ENCODE measurements at regions not wholly inside any gene's neighbourhood (a gene's known extent, or its start where the extent isn't known, plus 50 kb on each side); places are given as distances from the start of the nearest gene placed in this dataset.

DNA sequence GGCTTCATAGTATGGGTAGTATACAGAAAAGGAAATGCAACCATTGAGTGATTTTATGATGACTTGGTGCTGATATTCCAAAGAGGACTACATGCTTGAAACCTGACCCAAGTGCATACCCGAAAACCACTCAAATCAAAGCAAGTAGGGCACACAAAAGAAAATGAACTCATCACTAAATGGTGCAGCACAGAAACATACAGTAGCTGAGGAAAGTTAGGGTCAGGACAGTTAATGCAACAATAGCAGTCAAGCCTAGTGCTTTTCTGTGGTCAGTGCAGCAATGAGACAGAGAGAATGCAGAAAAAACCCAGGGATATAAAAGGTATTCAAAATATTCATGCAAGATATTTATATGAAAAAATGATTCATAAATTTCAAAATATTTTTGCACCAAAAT is 711.1 kb downstream of the EPHA7 start:
- BruUV-seq (replicated peaks) = no TSS peak
- Histone ChIP-seq H2AFZ (no peak overlapping the region), H3K79me2 (ENCODE audit: low read depth) (no peaks in the 10 kb centered on the region), H3K4me1 (replicated peaks; ENCODE audit: insufficient read depth) (no peaks in the 10 kb centered on the region), H3K27ac (no peak overlapping the region), H3F3A (ENCODE audit: insufficient read depth, low read depth) (no peaks in the 10 kb centered on the region), H4K20me1 (ENCODE audit: insufficient read depth) (no peaks in the 10 kb centered on the region), H3K9me3 (ENCODE audit: insufficient read depth, low read depth) (no peaks in the 10 kb centered on the region), H3K36me3 (ENCODE audit: low read depth) (no peaks in the 10 kb centered on the region), H3K4me2 (no peak overlapping the region), H3K4me3 (no peak overlapping the region), H3K27me3 (ENCODE audit: insufficient read depth, low read depth) (no peaks in the 10 kb centered on the region), H3K9me2 (ENCODE audit: insufficient read depth) (no peaks in the 10 kb centered on the region)
- TF ChIP-seq, protein P1, sequence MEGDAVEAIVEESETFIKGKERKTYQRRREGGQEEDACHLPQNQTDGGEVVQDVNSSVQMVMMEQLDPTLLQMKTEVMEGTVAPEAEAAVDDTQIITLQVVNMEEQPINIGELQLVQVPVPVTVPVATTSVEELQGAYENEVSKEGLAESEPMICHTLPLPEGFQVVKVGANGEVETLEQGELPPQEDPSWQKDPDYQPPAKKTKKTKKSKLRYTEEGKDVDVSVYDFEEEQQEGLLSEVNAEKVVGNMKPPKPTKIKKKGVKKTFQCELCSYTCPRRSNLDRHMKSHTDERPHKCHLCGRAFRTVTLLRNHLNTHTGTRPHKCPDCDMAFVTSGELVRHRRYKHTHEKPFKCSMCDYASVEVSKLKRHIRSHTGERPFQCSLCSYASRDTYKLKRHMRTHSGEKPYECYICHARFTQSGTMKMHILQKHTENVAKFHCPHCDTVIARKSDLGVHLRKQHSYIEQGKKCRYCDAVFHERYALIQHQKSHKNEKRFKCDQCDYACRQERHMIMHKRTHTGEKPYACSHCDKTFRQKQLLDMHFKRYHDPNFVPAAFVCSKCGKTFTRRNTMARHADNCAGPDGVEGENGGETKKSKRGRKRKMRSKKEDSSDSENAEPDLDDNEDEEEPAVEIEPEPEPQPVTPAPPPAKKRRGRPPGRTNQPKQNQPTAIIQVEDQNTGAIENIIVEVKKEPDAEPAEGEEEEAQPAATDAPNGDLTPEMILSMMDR (conservative IDR thresholded peaks at IDR 0.05) = no peak
- no peak for TF ChIP-seq EZH2 (IDR thresholded peaks at IDR 0.05; ENCODE audit: low read depth)
- ChIA-PET CTCF (no interaction called here), POLR2A (ENCODE audit: unreplicated experiment) (no interaction called here)
- intact Hi-C loops (cut with micrococcal nuclease; ENCODE audit: unreplicated experiment) = no loop called here
- no peak for DNase-seq

DNA sequence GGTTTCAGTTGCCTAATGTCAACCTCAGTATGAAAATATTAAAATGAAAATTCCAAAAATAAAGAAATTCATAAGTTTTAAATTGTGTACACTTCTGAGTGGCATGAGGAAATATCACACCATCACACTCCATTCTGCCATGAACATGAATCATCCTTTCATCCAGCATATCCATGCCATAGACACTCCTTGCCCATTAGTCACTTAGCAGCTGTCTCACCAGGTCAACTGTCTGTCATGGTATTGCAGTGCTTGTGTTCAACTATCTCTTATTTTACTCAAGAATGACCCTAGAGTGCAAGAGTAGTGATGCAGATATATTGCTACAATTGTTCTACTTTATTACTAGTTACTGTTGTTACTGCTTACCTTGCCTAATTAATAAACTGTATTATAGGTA is 712.4 kb downstream of the EPHA7 start:
- POLR2A ChIA-PET (ENCODE audit: unreplicated experiment) = no interaction called here
- CTCF ChIA-PET = no interaction called here
- H3K4me2 ChIP-seq = no peak overlapping the region
- no peaks in the 10 kb centered on the region for H3K4me1 ChIP-seq (replicated peaks; ENCODE audit: insufficient read depth)
- no peaks in the 10 kb centered on the region for H3F3A ChIP-seq (ENCODE audit: insufficient read depth, low read depth)
- H4K20me1 ChIP-seq (ENCODE audit: insufficient read depth) = no peaks in the 10 kb centered on the region
- intact Hi-C loops (cut with micrococcal nuclease; ENCODE audit: unreplicated experiment) = no loop called here
- DNase-seq = no peak
- no peaks in the 10 kb centered on the region for H3K9me2 ChIP-seq (ENCODE audit: insufficient read depth)
- no peaks in the 10 kb centered on the region for H3K27me3 ChIP-seq (ENCODE audit: insufficient read depth, low read depth)
- no peaks in the 10 kb centered on the region for H3K9me3 ChIP-seq (ENCODE audit: insufficient read depth, low read depth)
- H3K79me2 ChIP-seq (ENCODE audit: low read depth) = no peaks in the 10 kb centered on the region
- H3K27ac ChIP-seq = no peak overlapping the region
- H3K4me3 ChIP-seq = no peak overlapping the region
- BruUV-seq (replicated peaks) = no TSS peak
- TF ChIP-seq, protein P1 (conservative IDR thresholded peaks at IDR 0.05) = no peak
- no peak for TF ChIP-seq EZH2 (IDR thresholded peaks at IDR 0.05; ENCODE audit: low read depth)
- no peaks in the 10 kb centered on the region for H3K36me3 ChIP-seq (ENCODE audit: low read depth)
- H2AFZ ChIP-seq = no peak overlapping the region

DNA sequence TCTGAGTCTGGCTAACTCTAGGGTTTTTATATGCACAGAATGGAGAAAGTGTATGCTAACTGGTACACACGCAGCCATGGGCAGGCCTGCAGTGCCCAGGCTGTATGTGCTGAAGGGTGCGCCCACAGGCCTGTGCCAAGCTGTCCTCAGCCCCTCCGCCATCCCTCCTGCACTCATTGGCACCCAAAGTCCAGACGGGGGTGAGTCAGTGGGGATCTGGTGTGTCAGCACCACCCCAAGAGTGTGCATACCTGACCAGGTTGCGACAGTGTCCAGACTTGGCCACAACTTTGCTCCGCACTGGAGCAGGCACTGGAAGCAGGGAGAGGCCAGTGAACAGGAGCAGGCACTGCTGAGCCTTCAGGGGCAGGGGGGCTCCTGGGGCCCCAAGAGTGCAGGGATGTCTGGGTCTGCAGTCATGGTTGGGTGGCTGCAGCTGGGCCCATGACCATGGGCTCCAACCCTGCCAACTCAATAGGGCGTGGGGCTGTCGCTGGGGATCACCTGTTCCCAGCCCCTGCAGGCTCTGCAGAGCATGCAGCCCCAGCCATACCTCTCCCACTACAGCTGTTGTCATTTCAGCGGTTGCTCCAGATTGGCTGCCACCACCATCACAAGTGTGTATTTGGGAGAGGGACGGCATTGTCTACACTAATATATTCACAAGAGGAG is 717.8 kb downstream of the EPHA7 start:
- no peaks in the 10 kb centered on the region for H4K20me1 ChIP-seq (ENCODE audit: insufficient read depth)
- POLR2A ChIA-PET (ENCODE audit: unreplicated experiment) = no interaction called here
- no peaks in the 10 kb centered on the region for H3K27me3 ChIP-seq (ENCODE audit: insufficient read depth, low read depth)
- no peak overlapping the region for H3K27ac ChIP-seq
- TF ChIP-seq, protein P1 (conservative IDR thresholded peaks at IDR 0.05) = no peak
- TF ChIP-seq EZH2 (IDR thresholded peaks at IDR 0.05; ENCODE audit: low read depth) = no peak
- H3K4me1 ChIP-seq (replicated peaks; ENCODE audit: insufficient read depth) = no peaks in the 10 kb centered on the region
- no peaks in the 10 kb centered on the region for H3K36me3 ChIP-seq (ENCODE audit: low read depth)
- CTCF ChIA-PET = no interaction called here
- no peaks in the 10 kb centered on the region for H3K9me3 ChIP-seq (ENCODE audit: insufficient read depth, low read depth)
- no peaks in the 10 kb centered on the region for H3K79me2 ChIP-seq (ENCODE audit: low read depth)
- no peaks in the 10 kb centered on the region for H3K9me2 ChIP-seq (ENCODE audit: insufficient read depth)
- H2AFZ ChIP-seq = no peak overlapping the region
- H3K4me2 ChIP-seq = no peak overlapping the region
- H3K4me3 ChIP-seq = no peak overlapping the region
- intact Hi-C loops (cut with micrococcal nuclease; ENCODE audit: unreplicated experiment) = no loop called here
- no peak for DNase-seq
- no TSS peak for BruUV-seq (replicated peaks)
- H3F3A ChIP-seq (ENCODE audit: insufficient read depth, low read depth) = no peaks in the 10 kb centered on the region
